ENCODE measurements at regions not wholly inside any gene's neighbourhood (a gene's known extent, or its start where the extent isn't known, plus 50 kb on each side); places are given as distances from the start of the nearest gene placed in this dataset.

- no peak for TF ChIP-seq TBP (IDR thresholded peaks at IDR 0.05; ENCODE audit: low read depth, low read length)
- TF ChIP-seq POLR2A (IDR thresholded peaks at IDR 0.05; ENCODE audit: control extremely low read depth in 1 of 2, low read depth in 2 of 2, low read length in 2 of 2), result no peak
- TF ChIP-seq TEAD4 (IDR thresholded peaks at IDR 0.05; ENCODE audit: low read depth, low read length), result no peak
- TF ChIP-seq CTCF (IDR thresholded peaks at IDR 0.05; ENCODE audit: control extremely low read depth in 1 of 3, insufficient read depth in 1 of 3, low read depth in 1 of 3, low read length in 3 of 3), result no peak
- no peak for TF ChIP-seq RAD21 (IDR thresholded peaks at IDR 0.05 in 1 of 2, conservative IDR thresholded peaks at IDR 0.05 in 1 of 2; ENCODE audit: low read depth in 2 of 2, low read length in 2 of 2)
- TF ChIP-seq, protein P1, sequence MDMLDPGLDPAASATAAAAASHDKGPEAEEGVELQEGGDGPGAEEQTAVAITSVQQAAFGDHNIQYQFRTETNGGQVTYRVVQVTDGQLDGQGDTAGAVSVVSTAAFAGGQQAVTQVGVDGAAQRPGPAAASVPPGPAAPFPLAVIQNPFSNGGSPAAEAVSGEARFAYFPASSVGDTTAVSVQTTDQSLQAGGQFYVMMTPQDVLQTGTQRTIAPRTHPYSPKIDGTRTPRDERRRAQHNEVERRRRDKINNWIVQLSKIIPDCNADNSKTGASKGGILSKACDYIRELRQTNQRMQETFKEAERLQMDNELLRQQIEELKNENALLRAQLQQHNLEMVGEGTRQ (IDR thresholded peaks at IDR 0.05; ENCODE audit: low read length), result no peak
- no peak for TF ChIP-seq EGR1 (IDR thresholded peaks at IDR 0.05; ENCODE audit: borderline replicate concordance, low read depth, low read length)
- no peak for TF ChIP-seq CHD2 (IDR thresholded peaks at IDR 0.05; ENCODE audit: low read length)
- no peak for TF ChIP-seq EZH2 (IDR thresholded peaks at IDR 0.05; ENCODE audit: low read depth, low read length, severe bottlenecking)
- TF ChIP-seq BCL11A (IDR thresholded peaks at IDR 0.05; ENCODE audit: low read depth in 2 of 2, low read length in 2 of 2), result no peak
Observed at GRCh38 chrX:1052021-1052420, 160.4 kb downstream of the CRLF2 start.

Data from H1 (cell line).